Stimulated activated CD8-positive, alpha-beta memory T cell treated with anti-CD3 and anti-CD28 coated beads, Interleukin-15, amount 100 ng/mL, for 4 hours (primary cell): ENCODE measurements at regions not wholly inside any gene's neighbourhood (a gene's known extent, or its start where the extent isn't known, plus 50 kb on each side); places are given as distances from the start of the nearest gene placed in this dataset.
"Not testable (repeated sequence)": the region's sequence is repeated elsewhere in the genome, so short reads cannot be mapped to it uniquely, and the experiment has no call there.

Source experiments
- DNase-seq, 2 donors: peaks; one replicate each; pipeline ENCODE4 v3.0.0-alpha.2; 2020; ENCODE audit warnings: low read depth in 2 of 2

DNA sequence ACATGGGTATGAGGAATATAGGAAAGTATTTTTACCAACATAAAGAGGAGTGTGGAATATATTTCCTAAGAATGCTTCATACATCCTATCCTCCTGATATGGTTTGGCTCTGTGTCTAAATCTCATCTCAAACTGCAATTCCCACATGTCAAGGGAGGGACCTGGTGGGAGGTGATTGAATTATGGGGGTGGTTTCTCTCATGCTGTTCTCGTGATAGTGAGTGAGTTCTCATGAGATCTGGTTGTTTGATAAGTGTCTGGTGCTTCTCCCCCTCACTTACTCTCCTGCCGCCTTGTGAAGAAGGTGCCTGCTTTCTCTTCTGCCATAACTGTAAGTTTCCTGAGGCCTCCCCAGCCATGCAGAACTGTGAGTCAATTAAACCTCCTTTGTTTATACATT lies 62.2 kb upstream of the CYRIA start:
- not testable (repeated sequence) for DNase-seq

DNA sequence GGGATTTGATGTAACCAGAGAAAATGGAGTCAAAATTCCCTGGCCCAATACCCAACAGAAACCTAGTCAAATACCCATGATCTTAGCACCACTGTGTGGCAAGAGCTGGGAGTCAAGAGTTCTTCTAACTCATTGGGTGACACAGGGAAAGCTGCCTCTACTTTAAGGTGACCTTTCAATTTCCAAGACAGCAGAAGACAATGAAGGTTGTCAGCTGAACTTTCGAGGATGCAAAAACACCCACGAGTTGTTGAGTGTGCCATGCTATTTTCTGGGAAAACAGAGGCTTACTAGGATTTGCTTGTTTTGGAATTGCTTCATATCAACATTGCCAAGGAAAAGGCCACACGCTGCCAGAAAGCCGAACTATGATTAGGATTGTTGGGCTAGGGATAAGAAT lies 61.6 kb upstream of the CYRIA start:
- no peak for DNase-seq

DNA sequence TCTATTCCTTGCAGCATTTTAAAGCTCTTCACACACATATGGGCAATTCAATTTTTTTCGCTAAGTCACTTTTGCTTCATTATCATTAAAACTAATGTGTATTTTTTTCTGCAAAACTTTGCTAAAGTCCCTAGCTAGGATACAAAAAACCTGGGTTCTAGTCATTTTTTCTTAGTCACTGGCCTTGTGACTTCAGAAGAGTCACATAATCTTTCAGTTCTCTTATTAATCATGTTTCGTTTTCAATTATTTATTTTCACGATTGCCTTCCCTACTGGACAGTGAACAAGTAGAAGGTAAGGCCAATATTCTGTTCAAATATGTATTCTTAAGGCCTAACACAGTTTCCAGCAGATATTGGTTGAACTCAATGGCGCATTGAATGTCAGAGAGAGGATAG lies 60.9 kb upstream of the CYRIA start:
- DNase-seq, result no peak

DNA sequence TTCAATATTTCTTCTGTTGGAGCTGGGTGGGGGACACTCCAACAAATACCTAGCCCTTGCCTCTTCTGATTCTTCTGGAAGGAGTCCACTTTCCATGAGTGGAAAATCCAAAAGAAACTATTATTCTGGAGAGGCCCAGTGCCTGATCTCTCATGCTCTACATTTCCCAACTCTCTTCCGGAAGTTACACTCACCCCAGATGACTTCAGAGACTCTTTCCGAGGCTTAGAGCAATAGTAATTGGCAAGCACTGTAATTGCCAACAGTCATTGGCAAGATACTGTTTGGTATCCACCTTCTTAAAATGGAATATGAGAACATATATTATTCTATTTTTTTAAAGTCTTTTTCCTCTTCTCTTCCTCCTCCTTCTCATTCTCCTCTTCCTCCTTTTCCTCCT lies 60.5 kb upstream of the CYRIA start:
- DNase-seq, result no peak

DNA sequence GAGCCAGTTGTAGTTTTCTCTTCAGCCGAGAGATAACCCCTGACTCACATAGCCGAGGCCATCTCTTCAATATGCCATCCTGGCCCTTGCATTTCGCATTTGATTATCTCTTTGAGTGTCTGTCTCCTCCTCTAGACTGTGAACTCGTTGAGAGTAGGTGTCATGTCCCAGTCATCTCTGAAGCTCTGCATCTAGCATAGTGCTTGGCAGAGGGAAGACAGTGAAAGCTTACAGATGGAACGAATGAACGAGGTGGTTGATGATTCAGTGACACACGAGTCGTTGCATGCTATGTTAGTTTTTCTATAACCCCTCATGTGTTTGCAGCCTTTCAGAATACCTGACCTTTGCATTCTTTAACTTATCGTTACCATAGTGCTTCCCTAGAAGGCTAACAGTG lies 59.9 kb upstream of the CYRIA start:
- DNase-seq, result no peak

DNA sequence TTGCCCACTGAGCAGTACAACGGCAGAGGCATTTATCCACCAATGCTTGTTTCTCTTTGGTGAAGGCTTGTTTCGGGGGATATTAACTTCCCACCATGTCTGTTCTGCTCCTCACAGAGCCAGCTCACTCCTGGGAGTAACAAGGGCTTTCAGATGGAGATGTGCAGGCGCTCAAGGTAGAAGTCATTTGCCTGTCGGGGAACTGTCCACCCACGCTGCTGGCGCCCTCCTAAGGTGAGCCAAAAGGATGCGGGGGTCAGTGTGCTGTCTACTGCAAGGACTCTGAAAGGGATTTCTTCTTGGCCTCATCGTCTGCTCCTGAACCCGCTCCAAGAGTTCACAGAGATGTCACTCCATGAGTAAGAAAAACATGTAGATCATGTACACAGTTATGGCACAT lies 57.0 kb upstream of the CYRIA start:
- no peak for DNase-seq

DNA sequence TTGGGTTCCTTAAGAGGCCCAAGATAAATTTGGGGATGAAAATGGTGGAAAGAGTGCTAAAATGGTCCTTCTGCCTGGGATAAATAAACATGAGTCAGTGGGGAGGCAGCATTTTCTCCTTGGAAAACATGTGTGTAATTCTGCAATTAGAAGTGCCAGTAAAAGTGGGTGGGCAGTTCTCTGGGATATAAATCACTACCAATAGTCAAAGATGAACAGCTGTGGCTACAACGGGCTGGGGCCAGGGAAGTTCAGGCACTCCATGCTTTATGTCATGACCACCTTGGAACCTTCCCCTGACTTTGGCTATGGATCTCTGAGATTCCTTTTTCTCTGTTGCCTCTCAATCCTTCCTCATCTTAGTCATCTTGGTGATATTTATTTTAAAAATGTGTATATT lies 56.5 kb upstream of the CYRIA start:
- DNase-seq, result no peak

DNA sequence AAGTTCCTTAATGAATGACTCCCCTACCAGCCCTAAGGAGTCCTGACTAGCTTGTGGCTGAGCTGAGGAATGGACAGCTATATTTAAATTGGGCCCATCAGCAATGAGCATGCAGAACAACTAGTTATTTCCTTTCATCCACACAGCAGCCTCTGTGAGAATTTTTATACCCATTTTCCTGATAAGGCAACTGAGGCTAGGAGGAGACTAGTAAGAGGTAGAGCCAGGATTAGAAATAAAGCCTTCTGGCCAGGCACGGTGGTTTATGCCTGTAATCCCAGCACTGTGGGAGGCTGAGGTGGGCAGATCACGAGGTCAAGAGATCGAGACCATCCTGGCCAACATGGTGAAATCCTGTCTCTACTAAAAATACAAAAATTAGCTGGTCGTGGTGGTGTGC lies 55.9 kb upstream of the CYRIA start:
- DNase-seq, result not testable (repeated sequence)

DNA sequence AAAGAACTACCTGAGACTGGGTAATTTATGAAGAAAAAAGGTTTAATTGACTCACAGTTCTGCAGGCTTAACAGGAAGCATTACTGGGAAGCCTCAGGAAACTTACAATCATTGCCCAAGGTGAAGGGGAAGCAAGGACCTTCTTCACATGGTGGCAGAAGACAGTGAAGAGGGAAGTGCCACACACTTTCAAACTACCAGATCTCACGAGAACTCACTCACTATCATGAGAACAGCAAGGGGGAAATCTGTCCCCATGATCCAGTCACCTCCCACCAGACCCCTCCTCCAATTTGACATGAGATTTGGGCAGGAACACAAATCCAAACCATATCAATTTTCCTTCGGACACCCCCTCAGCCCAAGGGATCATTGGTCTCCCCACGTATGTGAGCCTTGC lies 55.1 kb upstream of the CYRIA start:
- DNase-seq, result not testable (repeated sequence)

DNA sequence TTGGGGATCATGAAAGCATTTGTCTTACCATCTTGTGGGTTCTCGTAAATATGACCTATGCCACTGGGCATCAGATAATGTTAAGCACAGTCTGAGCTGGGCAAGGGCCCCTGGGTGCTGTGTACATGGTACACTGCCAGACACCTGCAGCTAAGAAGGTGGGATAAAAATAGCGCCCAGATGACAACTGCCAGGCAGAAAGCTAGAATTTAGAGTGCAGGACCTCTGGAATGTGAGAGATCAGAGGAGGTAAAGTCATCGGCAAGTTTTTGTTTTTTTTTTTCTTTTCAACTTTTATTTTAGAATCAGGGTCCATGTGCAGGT lies 53.8 kb upstream of the CYRIA start:
- DNase-seq, result no peak

DNA sequence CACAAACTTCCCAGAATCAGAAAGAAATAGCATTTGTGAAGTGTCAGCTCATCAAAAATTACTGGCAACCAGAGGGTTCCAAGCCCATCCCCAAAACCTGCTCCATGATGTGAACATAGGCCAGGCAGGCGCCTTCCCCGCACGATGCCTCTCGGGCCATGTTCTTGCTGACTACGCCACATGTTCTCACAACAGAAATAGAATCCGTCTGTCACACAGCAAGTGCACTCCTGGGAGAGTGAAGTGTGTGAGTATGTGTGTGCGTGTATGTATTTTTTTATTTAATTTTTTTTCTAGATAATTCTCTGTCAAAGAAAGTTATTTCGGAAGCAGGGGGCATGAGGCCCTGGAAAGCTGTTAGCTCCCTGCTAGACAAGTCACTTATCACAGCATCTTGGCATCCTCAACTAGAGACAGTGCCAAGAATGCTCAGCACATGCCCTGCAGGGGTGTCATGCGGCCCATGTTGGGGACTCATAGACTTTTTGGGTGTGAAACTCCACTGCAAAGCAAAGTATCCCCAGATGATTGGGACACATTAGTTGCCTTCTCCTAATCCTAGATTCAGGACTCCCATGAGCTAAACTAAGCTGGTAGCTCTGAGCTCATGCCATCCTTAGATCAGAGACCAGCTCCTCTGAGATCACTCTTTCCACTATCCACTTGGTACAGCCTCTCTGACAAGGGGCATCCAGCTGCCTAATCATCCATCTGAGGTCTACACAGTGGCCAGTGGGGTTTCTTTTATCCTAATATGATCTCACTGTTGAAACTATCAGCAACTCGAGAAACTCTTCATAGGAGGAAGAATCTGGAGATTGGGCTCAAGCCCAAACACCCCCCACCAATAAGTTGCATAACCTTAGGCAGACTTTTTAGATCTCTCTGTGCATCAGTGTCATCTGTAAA lies 53.2 kb upstream of the CYRIA start:
- no peak for DNase-seq

DNA sequence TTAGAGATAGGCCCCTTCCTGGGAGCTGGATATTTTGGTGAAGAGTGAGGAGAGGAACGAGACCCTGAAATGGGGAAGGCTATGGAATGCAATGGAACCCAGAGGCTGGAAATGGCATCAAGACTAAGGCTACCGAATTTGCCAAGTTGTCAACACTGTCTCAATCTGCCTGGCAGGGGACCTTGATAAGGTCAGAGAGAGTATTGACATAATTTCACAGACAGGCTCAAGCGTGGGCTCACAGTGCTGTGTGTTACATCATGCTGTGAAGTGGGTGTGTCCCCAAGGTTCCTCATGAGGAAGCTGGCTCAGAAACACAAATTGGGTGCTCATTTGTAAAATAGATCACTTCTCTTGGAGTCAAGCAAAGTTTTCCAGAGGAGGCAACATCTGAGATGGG lies 51.8 kb upstream of the CYRIA start:
- DNase-seq, result no peak

DNA sequence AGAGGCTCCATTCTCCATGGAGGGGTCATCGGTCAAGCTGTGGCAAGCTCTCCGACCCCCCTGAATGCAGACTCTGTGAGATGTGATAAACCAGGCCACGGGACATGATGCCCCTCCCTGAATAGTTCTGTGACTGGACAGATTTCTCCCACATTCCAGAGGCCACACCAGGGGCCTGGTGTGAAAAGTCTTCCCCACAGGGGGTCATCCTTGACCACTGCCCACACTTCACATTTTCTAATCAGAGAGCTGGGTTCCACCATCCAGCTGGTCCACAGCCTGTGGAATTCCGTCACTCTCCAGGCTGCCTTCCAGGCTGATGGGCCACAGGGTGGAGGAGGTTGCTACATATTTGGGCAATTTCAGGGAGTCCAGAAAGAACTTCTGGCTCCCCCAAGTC lies 51.3 kb upstream of the CYRIA start:
- DNase-seq, result no peak

DNA sequence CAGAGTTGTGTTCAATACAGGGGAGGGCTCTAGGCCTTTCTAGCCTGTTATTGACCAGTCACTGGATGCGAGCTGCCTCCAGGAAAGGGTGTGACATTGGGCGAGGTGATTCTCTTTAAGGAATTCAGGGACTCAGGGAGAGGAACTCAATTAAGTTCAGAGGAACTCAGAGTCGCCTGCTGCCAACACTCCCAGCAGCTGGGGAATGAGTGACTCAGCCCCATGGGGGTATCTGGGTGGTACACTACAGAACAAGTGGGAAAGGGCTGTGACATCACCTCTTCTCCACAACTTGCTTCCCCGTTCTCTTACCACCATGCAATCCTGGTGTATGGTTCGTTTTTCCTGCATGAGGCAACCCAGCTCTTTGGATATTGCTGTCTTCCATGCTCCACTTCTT lies 50.4 kb upstream of the CYRIA start:
- DNase-seq, result no peak
